AG04449 (cell line): ENCODE measurements at regions not wholly inside any gene's neighbourhood (a gene's known extent, or its start where the extent isn't known, plus 50 kb on each side); places are given as distances from the start of the nearest gene placed in this dataset.
A peak's percentile ranks its signal among the peaks of the same experiment; 100 is the strongest.

Experiments
- CTCF ChIA-PET: fragments of 350-600 bp; formaldehyde crosslinking; extraction: SDS; loops from one replicate; lab custom pipeline; 2021; ENCODE audit warnings: antibody characterized with exemption; lab: Yijun Ruan, JAX
- POLR2A ChIA-PET: fragments of 400-600, 350-600 bp; formaldehyde crosslinking; extraction: SDS; loops from one replicate; lab custom pipeline; 2020; ENCODE audit warnings: antibody characterized with exemption, inconsistent platforms; lab: Yijun Ruan, JAX
- DNase-seq: peaks from one replicate; pipeline ENCODE4 v3.0.0-alpha.2; 2010; ENCODE audit warnings: low read depth, low spot score
- H3K4me3 ChIP-seq: 2 replicates; pipeline ENCODE4 v1.5.1; 2011; ENCODE audit warnings: low read depth, mild to moderate bottlenecking, control low read depth, low read length
- CTCF ChIP-seq: IDR thresholded peaks from one replicate; pipeline ENCODE4 v1.5.1; 2011; ENCODE audit warnings: mild to moderate bottlenecking, moderate library complexity, low read length, control low read depth, inconsistent platforms; ENCODE audit not compliant: insufficient read depth; ENCODE audit errors: missing control alignments

DNA sequence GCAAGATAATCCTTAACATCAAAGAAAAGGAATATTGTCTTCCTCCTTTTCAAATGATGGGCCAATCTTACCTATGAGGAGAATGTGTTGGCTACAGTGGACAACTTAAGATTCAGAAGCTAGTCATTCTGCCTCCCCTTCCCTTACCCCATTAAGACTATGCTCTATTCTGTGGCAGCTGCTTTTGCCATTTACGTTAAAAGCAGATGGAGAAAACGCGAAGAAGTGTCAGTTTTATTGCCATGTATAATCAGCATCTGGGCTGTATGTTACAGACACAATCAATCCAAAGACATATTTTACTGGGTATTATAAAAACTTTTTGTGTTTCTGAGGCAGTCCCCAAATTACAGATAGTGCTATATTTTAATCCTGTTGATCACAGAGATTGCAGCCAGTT is 196.1 kb upstream of the PACRGL start:
- POLR2A ChIA-PET: no interaction called here
- no peak for DNase-seq
- CTCF ChIA-PET: interaction anchor here (1.7 kb wide), 1 partner anchor 9 kb away, joined by 5 read pairs; no protein-coding TSS in a partner anchor
- no peak for TF ChIP-seq CTCF
- no peak overlapping the region for H3K4me3 ChIP-seq

DNA sequence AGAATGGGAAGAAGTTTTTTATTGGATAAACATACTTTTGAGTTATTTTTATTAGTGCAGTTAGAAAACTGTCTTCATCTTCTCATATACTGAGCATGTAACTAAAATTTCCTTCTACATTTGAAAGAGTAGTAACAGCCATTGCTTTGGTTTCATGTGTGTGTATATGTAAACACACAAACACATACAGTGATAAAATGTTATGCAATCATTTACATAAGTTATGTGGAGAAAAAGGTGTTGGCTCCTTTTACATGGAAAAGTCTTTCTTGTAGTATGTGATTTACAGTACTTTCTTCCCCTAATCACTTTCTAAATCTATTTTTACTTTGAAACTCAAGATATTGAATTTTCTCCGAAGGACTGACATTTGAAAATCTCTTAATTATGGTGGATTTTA is 194.3 kb upstream of the PACRGL start:
- TF ChIP-seq CTCF: no peak
- ChIA-PET POLR2A (no interaction called here), CTCF (interaction anchor here (1.1 kb wide), 1 partner anchor 10 kb away, joined by 3 read pairs; no protein-coding TSS in a partner anchor)
- no peak for DNase-seq
- H3K4me3 ChIP-seq: no peak overlapping the region

DNA sequence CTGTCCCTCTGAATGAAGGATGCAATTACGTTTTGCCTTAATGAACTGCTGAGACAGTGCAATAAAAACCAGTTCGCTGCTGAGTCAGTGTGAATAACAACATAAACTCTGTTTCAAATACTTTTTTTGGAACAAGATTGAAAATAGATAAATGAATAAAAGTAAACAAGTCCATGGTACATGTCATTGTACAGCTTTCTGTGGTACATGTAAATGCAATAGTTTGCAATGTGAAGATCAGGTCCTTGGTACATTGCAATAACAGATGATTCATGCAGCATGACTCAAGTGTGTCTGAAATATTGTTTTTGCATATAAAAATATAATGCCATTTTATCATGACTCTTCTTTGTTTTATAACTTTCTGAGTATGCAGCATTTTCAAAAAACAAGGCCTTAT is 193.4 kb upstream of the PACRGL start:
- no peak overlapping the region for H3K4me3 ChIP-seq
- POLR2A ChIA-PET: no interaction called here
- CTCF ChIA-PET: interaction anchor here (1.4 kb wide), 1 partner anchor 38 kb away, joined by 4 read pairs; no protein-coding TSS in a partner anchor
- peak; percentile 55 for DNase-seq
- TF ChIP-seq CTCF: no peak

DNA sequence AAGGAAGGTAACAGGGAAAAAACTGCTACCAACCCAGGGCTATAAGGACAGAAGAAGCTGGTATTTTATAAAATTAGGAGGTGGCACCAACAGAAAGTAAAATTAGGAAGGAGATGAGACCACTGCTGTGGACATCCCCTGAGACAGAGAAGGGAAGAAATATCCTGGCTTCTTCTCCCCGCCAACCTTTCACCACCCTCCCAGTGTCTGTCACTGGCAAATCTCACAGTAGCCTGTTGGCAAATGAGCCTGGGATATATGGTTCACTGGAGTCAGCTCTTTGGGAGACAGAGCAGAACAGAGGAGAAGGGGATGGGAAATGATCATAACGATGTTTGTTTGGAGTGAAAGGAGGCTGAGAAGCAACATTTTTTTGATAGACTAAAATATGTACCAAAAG is 190.9 kb upstream of the PACRGL start:
- no peak overlapping the region for H3K4me3 ChIP-seq
- no peak for DNase-seq
- POLR2A ChIA-PET: no interaction called here
- no peak for TF ChIP-seq CTCF
- CTCF ChIA-PET: no interaction called here

GRCh38 chr4:20512033-20512792 is 188.0 kb upstream of the PACRGL start:
- no peak overlapping the region for H3K4me3 ChIP-seq
- ChIA-PET POLR2A (no interaction called here), CTCF (interaction anchor here (1.8 kb wide), 1 partner anchor 9 kb away, joined by 5 read pairs; no protein-coding TSS in a partner anchor)
- no peak for DNase-seq
- no peak for TF ChIP-seq CTCF

GRCh38 chr4:20512985-20513384 is 187.3 kb upstream of the PACRGL start:
- DNase-seq: no peak
- ChIA-PET CTCF (interaction anchor here (1.8 kb wide), 1 partner anchor 9 kb away, joined by 5 read pairs; no protein-coding TSS in a partner anchor), POLR2A (no interaction called here)
- no peak for TF ChIP-seq CTCF
- H3K4me3 ChIP-seq: no peak overlapping the region
